ENCODE measurements at regions not wholly inside any gene's neighbourhood (a gene's known extent, or its start where the extent isn't known, plus 50 kb on each side); places are given as distances from the start of the nearest gene placed in this dataset.

DNA sequence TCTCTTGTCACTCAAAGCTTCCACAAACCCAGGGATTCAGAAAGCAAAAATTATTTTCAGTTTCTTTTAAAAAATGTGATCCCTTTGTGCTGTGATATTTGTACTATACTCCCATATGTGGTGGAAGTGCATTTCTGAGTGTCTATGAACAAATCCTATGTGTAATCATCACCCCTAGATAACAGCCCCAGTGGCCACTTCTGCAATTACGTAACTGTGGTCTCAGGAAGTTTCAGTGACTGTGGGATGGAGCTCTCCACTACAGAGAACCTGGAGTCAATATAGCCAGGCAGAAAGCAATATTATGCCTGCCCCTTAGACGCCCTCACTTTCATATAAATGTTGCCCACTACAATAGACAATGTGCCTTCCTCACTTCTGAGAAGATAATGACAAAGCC, 1101.7 kb upstream of the GHITM start:
- no peak for DNase-seq (ENCODE audit: low read depth)

DNA sequence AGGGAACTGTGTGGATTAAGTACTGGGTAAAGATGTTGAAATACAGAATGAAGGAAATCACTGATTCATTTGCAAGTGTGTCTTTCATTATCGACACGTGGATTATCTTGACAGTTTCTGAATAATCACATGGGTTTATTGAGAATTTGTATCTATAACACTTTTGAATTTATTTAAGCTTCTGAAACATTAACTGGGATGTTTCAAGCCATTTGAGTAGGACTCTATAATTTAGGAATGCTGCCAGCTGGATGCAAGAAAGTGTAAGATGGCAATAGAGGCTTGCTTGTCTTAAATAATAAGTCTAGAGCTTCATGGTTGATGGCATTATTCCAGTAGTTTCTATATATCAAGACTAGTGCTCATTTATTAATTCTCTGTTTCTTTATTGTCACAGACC, 1100.7 kb upstream of the GHITM start:
- DNase-seq (ENCODE audit: low read depth): no peak

DNA sequence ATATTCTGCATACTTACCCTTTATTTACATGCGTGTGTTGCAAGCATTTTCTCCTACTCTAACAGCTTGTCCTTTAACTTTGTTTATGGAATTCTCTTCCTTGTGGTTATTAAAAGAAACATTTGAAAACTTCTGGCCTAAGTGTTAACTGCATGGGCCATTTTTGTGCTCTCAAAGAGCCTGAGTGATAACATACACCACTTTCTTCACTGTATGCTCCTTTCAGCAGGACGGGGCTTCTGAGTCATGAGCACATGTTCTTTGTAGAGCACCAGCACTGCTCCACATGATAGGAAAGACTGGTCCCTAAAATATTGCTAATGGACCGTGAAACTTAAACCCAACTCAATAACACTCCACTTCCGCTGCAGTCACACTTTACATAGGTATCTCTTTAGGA, 1093.6 kb upstream of the GHITM start:
- DNase-seq (ENCODE audit: low read depth): no peak

DNA sequence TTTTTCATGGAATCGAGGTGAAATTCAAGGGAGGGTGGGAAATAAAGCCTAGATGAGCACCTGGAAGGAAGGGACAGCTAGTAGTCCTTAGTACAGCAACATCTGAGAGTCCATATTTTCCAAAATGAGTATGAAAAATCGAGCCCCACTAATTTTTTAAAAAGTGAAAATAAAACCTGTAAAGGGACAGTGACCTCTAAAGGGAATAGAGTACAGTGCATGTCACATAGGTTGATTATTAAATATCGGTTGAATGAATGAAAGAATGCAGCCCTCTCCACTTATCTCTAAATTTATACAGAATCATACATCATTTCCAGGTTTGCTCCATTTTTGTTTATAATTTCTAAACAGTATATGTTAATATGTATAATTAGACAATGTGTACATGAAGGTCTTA, 1088.5 kb upstream of the GHITM start:
- DNase-seq (ENCODE audit: low read depth): no peak

DNA sequence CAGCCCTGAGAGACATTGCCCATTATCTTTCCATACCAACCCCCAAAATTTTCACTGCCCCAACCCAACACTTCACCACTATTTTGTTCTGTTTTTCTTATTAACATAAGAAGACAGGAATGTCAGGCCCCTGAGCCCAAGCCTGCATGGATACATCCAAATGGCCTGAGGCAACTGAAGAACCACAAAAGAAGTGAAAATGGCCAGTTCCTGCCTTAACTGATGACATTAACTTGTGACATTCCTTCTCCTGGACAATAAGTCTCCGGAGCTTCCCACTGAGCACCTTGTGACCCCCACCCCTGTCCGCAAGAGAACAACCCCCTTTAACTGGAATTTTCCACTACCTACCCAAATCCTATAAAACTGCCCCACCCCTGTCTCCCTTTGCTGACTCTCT, 1076.4 kb upstream of the GHITM start:
- DNase-seq (ENCODE audit: low read depth): no peak

DNA sequence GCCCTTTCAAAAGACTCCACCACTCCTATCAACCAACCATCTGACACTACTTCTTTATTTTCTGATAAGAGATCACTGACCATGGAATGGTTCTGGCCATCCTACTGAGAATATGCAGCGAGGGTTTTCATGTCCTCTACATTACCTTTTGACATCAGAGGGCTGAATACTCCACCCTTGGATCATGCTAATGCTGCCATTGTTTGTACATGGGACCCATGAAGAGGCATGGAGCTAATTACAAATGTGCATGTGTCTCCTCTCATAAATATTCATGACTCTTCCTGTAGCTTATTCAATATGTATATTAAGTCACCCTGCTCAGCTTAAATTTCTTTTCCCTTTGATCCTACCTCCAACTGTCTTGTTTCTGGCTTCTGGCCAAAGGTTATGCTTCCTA, 1065.8 kb upstream of the GHITM start:
- no peak for DNase-seq (ENCODE audit: low read depth)

DNA sequence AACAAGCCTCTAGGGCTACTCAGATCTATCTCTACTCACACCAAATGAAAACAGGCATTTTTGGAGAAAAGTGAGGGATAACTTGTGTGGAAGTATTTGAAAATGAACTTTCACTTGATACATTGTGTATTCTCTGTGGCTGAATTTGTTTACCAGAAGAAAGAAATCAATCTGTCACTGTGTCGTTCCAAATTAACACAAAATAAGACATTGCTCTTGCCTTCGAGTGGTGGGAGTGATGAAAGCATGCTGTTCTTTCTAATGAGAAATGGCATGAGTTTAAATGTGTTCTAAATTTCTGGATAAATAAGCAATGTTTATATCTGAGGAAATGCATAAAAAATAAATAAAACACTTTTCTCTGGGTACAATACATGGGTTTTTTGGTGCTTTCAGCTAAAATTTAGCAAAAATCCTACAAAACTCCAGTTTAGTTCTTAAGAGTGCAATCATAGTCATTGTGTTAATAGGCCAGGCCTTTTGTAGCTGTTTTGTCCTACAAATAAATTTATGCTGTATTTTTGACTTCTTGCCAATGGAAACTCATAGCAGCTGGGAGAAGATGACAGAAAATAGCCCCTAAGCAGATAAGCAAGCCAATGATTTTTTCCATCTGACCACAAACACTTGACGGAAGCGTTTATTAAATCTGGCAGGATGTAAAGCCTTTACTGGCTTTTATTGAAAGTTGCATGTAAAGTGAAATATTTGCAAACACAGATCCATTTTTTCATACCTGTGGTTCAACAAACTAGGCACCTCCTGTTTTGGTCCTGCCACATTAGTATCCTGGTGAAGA, 1064.1 kb upstream of the GHITM start:
- DNase-seq (ENCODE audit: low read depth): no peak

DNA sequence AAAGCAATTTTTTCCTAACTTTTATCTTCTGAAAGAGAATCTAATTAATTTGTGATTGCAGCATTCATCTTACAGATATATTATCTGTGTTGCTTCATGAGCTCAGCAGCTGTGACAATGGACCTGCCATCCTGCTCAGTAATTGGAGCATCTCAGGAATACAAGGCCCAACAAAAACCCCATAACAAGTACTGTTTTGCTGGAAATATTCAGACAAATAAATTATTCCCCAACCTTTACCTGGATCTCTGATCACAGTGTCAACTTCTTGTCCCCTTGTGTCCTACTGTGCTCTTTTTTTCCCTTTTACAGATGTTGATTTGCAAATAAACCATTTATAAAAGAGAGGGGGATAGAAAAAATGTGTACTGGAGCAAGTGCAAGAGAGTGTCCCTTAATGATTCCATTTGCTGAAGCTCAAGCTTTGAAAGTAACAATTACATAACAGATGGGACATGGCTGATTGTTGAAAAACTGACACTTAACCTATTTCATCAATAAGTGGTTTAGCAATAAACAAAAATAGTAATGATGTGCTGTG, 1063.4 kb upstream of the GHITM start:
- no peak for DNase-seq (ENCODE audit: low read depth)

DNA sequence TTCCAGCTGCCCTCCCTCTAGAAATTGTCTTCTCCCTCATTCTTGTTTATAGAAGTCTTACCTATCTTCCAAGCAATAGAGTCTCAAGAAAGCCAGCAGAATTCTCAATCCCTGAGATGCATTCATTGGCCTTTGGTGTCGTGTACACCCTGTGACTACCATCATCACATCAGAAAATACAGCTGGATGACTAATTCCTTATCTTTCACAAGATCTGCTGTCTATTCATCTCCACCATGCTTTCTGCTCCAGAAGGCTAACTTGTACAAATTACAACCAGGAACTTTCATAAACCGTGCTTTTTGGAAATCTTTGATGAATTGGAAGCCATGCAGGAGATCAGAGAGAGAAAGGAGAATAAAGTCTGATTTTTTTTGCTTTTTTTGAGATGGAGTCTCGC, 1062.9 kb upstream of the GHITM start:
- no peak for DNase-seq (ENCODE audit: low read depth)

DNA sequence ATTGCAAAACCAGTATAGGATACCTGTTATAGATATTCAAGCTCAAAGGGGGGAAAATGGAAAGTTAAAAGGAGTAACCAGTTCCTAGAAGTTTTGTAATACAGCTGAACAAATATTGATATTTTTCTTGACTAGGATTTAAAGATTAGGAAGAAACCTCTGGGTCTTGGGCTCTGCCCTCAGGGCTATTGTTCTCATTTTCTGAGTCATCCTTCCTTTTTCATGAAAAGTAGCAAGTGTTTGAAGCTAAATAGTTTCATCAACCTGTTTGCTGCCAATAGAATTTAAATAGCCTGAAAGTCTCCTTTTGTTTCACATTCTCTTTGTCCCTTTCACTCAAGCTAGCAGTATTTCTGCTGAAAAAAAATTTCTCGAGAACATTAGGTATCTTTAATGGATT, 1061.1 kb upstream of the GHITM start:
- DNase-seq (ENCODE audit: low read depth): no peak

DNA sequence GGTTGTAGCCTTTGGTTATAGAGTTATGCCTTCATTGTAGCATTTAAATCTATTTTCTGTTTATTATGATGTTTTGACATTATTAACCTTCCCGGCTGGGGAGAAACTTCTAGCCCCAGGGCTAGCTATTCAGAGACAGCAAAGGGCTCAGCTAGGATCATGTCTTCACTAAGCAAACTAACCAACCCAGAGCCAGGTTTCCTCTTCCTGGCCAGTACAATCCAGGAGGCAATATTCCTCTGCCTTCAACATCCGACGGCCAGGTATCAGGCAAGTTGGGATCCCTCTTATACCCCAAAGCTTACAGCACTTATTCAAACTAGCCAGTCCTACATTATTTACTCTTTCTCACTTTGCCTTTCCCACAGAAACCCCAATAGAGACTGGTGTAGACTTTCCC, 1060.7 kb upstream of the GHITM start:
- DNase-seq (ENCODE audit: low read depth): no peak

DNA sequence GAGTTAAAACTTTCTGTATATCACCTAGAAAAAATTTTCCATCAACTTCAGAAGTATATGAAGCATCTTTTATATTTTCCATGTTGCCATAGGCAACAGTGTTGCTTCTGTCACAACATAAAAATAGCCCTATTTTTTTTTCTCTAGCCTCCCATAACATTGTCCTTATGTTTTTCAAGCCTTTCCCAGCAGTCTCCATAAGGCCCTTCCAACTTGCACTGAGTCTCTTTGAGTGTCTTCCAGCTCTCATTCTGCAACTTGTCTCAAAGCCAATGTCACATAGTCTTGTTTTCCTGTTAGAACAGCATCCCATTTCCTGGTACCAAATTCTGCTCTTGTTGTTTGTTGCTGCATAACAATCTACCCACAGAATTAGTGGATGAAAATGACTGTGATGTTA, 1055.5 kb upstream of the GHITM start:
- DNase-seq (ENCODE audit: low read depth): no peak

DNA sequence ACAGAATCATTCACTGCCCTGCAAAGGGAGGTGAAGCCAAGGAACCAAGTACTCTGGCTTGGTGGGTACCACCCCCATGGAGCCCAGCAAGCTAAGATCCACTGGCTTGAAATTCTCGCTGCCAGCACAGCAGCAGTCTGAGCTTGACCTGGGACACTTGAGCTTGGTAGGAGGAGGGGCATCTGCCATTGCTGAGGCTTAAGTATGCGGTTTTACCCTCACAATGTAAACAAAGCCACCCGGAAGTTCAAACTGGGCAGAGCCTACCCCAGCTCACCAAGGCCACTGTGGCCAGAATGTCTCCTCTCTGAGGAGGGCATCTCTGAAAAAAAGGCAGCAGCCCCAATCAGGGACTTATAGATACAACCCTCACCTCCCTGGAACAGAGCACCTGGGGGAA, 1050.0 kb upstream of the GHITM start:
- DNase-seq (ENCODE audit: low read depth): no peak

DNA sequence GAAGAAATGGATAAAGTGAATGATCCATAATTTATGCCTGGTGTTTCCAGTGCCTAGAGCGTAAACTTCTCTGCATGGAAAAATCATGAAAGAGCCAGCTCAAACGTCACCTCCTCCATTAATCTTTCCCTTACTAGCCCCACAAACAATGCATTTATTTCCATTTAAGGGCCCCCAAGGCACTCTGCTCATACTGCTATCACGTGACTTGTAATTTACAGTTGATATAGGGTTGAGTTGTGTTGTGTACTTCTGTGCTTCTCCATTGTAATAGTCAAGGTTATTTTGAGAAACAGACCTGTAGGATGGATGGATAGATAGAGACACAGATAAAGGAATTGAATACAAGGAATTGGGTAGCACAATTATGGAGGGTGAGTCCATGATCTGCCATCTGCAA, 1034.7 kb upstream of the GHITM start:
- DNase-seq (ENCODE audit: low read depth): no peak

DNA sequence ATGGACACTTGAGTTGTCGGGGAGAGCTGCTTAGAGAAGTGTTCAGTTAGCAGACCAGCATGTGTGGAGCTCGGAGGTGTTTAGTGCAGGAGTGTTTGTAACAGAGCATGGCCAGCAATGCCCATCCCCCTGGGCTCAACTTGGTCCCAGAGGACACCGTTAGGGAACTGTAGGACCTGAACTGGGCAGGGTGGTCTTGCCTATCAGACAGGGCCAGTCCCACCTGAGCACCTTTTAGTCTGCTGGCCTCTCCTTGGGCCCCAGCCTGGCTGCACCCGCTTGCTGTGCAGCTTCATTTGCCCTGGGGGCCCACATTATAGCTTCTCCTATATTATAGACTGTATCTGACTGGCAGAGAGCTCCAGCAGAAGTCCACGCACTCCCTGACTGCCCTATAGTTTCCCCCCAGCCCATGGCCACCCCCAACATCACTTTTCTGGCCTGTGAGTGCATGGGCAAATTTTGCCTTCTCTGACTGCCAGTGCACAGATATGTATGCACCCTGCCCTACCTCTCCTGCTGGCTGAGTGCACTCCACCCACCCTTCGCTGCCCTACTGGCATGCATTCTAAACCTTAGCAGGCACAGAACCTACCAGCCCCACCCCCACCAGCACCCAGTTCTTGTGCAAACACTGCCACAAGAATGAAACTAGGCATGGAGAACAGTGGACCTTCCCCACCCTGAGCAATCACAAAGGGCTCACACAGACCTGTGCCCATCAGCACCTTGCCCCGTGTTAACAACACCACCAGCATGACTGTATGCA, 1030.6 kb upstream of the GHITM start:
- no peak for DNase-seq (ENCODE audit: low read depth)

DNA sequence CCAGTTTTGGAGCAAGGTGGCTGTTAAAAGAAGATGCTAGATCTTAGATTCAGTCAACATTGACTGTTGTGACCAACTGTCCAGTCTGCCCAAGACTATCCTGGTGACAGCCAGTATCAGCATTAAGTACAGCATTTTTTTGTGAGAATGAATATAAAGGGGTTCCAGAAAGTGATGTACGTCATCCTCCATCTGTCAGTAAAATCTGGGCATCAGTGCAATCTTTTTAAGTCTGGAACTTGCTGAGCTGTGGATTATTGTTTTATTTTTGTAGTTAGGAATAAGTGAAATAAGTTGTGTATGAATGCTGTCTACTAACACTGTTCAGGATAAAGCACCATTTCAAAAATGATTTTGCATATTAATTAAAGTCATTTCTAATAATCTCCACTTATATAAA, 1020.0 kb upstream of the GHITM start:
- no peak for DNase-seq (ENCODE audit: low read depth)

DNA sequence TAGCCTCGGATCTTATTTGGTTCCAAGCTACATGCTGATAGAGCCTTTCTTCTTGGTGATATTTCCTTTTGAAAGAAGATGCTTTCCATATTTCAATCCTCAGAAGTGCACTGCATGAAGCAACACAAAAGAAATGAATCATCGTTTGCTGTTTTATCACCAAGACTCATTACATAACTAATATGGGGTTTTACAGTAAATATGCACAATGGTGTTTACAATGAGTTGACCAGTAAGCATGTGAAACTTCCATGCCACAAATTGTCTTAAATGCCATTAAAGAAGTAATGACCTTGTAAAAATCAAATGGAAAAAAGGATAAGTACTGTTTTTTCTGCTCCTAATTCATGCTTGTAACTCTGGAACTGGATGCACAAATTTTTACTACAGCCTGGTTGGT, 1017.0 kb upstream of the GHITM start:
- no peak for DNase-seq (ENCODE audit: low read depth)

DNA sequence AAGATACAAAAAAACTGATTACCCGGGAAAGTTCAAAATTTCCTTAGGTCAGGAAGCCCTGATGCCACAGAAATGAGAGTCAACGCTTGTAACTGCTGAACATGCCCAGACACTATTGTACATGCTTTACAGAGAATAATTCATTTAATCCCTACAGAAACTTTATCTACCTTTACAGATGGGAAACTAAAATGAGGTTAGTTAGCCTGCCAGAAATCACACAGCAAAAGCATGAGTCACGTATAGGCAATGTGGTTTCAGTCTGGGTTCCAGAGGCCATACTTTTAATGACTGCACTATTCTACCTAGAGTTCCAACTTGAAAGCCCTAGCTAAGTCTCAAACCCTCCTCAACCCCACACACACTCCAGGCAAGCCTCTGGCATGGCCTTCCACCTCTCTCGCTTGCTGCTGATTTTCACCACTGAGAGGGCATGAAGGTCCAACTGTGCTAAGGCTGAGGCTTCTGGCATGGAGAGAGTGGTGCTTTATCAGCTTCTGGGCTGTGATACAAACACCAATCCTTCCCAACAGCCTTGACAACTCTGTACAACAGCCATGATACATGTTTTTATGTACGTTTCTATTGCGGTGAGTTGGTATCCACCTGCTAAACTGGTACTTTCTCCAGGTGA, 1011.2 kb upstream of the GHITM start:
- DNase-seq (ENCODE audit: low read depth): no peak

DNA sequence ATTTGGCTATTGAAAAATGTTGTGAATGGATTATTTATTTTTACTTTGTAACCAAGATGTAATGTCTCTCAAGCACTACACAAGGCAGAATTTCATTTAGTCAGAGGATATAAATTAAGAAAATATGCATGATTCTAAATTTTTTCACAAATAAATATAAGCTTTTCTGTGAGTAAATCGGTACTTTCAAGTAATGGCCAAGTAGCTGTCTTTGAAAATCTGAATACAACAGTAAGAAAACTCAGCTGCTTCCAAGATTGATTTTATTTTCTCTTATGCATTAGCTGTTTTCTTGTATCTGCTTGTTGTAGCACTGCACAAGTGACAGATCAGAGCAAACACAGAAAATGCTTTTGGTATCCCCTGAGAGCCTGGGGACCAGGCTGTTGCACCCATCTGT, 998.5 kb upstream of the GHITM start:
- DNase-seq (ENCODE audit: low read depth): no peak

DNA sequence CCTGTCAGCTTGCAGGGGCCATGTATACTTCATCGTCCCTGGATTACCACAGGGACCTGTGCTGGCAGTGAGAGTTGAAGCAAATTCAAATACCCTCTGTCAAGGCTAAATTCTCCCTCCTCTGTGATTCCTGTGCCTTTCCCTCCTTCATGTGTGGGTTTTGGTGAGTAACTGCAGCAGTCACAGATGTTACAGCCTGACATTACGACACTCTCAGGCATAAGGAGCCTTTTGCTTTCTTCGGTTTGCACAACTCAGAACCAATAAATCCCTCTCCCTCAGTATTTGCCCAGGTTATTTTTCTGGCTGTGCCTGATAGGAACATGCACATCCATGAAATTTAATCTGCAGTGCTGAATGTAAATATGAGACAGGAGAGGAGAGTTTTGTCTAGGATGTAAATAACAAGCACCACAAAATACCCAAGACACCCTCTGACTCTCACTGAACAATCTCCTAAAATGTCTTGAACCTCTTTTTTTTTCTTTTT, 997.2 kb upstream of the GHITM start:
- DNase-seq (ENCODE audit: low read depth): no peak

DNA sequence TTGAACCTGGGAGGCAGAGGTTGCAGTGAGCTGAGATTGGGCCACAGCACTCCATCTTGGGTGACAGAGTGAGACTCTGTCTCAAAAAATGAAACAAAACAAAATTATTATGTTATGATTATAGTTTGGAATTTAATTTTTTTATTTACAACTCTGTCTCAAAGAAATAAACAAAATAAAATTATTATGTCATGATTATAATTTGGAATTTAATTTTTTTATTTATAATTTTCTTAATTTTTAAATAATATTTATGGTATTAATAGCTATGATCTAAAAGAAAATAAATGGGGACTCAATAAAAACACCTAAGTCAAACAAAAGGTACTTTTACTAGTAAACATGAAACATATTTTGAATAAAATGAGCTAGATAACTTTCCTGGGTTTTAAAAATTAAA, 994.8 kb upstream of the GHITM start:
- DNase-seq (ENCODE audit: low read depth): no peak

DNA sequence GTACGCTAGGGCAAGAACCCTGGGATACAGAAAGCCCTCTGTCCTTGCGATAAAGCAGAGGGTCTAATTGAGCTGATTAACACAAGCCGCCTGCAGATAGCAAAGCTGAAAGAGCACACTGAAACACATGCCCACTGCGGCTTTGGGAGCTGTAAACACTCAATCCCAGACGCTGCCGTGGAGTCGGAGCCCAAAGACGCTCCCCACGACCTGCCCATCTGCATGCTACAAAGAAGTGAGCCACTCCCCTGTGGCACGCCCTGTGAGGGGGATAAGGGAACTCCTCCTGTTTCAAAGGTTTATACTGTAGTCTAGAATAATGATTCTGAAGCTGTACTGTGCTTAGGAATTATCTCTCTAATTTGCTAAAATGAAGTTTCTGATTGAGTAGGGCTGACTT, 985.6 kb upstream of the GHITM start:
- no peak for DNase-seq (ENCODE audit: low read depth)

DNA sequence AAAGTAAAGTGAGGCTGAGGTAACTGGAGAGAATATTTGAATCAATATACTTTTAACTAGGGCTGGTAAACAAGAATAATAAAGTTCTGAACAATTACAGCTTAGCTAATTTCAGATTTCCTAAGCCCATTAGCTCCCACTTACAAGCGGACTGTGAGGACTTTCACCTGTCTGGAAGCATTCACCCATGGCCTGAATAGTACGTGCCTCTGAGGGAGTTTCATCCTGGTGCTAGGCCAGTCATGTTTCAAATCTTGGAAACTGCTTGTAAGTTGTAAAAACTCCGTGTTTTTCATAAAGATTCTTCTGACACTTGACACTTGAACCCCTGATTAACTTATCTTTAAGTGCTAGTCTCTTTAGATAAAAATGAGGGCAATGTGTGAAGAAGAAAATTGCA, 975.2 kb upstream of the GHITM start:
- DNase-seq (ENCODE audit: low read depth): no peak
